ENCODE measurements at regions not wholly inside any gene's neighbourhood (a gene's known extent, or its start where the extent isn't known, plus 50 kb on each side); places are given as distances from the start of the nearest gene placed in this dataset.
A peak's percentile ranks its signal among the peaks of the same experiment; 100 is the strongest.

GRCh38 chr9:31608416-31608815 lies 776.0 kb upstream of the ACO1 start:
- ATAC-seq (replicated peaks) (no peak), DNase-seq (no peak)
- H3K27me3 Mint-ChIP-seq: no peaks in the 10 kb centered on the region
- H3K4me3 Mint-ChIP-seq: no peak overlapping the region
- H3K36me3 Mint-ChIP-seq: no peaks in the 10 kb centered on the region
- no peak overlapping the region for H3K27ac Mint-ChIP-seq
- no peaks in the 10 kb centered on the region for H3K4me1 Mint-ChIP-seq
- H3K9me3 Mint-ChIP-seq: no peaks in the 10 kb centered on the region

GRCh38 chr9:31608881-31609280 lies 775.6 kb upstream of the ACO1 start:
- H3K36me3 Mint-ChIP-seq: no peaks in the 10 kb centered on the region

GRCh38 chr9:31612336-31613030 lies 772.0 kb upstream of the ACO1 start:
- H3K4me3 Mint-ChIP-seq: no peak overlapping the region
- H3K4me1 Mint-ChIP-seq: no peaks in the 10 kb centered on the region
- no peak for DNase-seq
- no peaks in the 10 kb centered on the region for H3K36me3 Mint-ChIP-seq
- H3K9me3 Mint-ChIP-seq: no peaks in the 10 kb centered on the region
- no peak overlapping the region for H3K27ac Mint-ChIP-seq
- no peaks in the 10 kb centered on the region for H3K27me3 Mint-ChIP-seq
- ATAC-seq (replicated peaks): no peak

More at GRCh38 chr9:31608881-31609280, 775.6 kb upstream of the ACO1 start:
- ATAC-seq (replicated peaks) (no peak), DNase-seq (no peak)
- no peaks in the 10 kb centered on the region for H3K4me1 Mint-ChIP-seq
- no peak overlapping the region for H3K4me3 Mint-ChIP-seq
- H3K9me3 Mint-ChIP-seq: no peaks in the 10 kb centered on the region
- H3K27ac Mint-ChIP-seq: no peak overlapping the region
- H3K27me3 Mint-ChIP-seq: no peaks in the 10 kb centered on the region

GRCh38 chr9:31615966-31616365 lies 768.5 kb upstream of the ACO1 start:
- Mint-ChIP-seq H3K36me3 (no peaks in the 10 kb centered on the region), H3K4me3 (no peak overlapping the region), H3K27ac (no peak overlapping the region), H3K9me3 (no peaks in the 10 kb centered on the region), H3K27me3 (no peaks in the 10 kb centered on the region), H3K4me1 (no peaks in the 10 kb centered on the region)
- DNase-seq: no peak
- ATAC-seq (replicated peaks): no peak

- Mint-ChIP-seq H3K27ac (no peak overlapping the region), H3K9me3 (no peaks in the 10 kb centered on the region), H3K4me1 (no peaks in the 10 kb centered on the region), H3K27me3 (no peaks in the 10 kb centered on the region), H3K36me3 (no peaks in the 10 kb centered on the region), H3K4me3 (no peak overlapping the region)
- no peak for ATAC-seq (replicated peaks)
- DNase-seq: no peak
Observed at GRCh38 chr9:31623511-31623910, 760.9 kb upstream of the ACO1 start.

GRCh38 chr9:31629292-31629691 lies 755.2 kb upstream of the ACO1 start:
- H3K27me3 Mint-ChIP-seq: no peaks in the 10 kb centered on the region
- H3K9me3 Mint-ChIP-seq: no peaks in the 10 kb centered on the region
- no peak for DNase-seq
- no peak overlapping the region for H3K27ac Mint-ChIP-seq
- no peak for ATAC-seq (replicated peaks)
- no peak overlapping the region for H3K4me3 Mint-ChIP-seq
- H3K36me3 Mint-ChIP-seq: no peaks in the 10 kb centered on the region
- H3K4me1 Mint-ChIP-seq: no peaks in the 10 kb centered on the region

- no peaks in the 10 kb centered on the region for H3K4me1 Mint-ChIP-seq
Observed at GRCh38 chr9:31637265-31637664, 747.2 kb upstream of the ACO1 start.

GRCh38 chr9:31637861-31638260 lies 746.6 kb upstream of the ACO1 start:
- no peaks in the 10 kb centered on the region for H3K9me3 Mint-ChIP-seq
- no peaks in the 10 kb centered on the region for H3K4me1 Mint-ChIP-seq
- H3K27me3 Mint-ChIP-seq: no peaks in the 10 kb centered on the region
- H3K36me3 Mint-ChIP-seq: no peaks in the 10 kb centered on the region
- DNase-seq (no peak), ATAC-seq (replicated peaks) (no peak)
- H3K4me3 Mint-ChIP-seq: no peak overlapping the region
- H3K27ac Mint-ChIP-seq: no peak overlapping the region

More at GRCh38 chr9:31637265-31637664, 747.2 kb upstream of the ACO1 start:
- Mint-ChIP-seq H3K9me3 (no peaks in the 10 kb centered on the region), H3K36me3 (no peaks in the 10 kb centered on the region), H3K27me3 (no peaks in the 10 kb centered on the region), H3K4me3 (no peak overlapping the region), H3K27ac (no peak overlapping the region)
- ATAC-seq (replicated peaks) (no peak), DNase-seq (no peak)

GRCh38 chr9:31639451-31639850 lies 745.0 kb upstream of the ACO1 start:
- Mint-ChIP-seq H3K36me3 (no peaks in the 10 kb centered on the region), H3K9me3 (no peaks in the 10 kb centered on the region), H3K27ac (no peak overlapping the region), H3K4me1 (no peaks in the 10 kb centered on the region), H3K27me3 (no peaks in the 10 kb centered on the region), H3K4me3 (no peak overlapping the region)
- no peak for DNase-seq
- no peak for ATAC-seq (replicated peaks)

- ATAC-seq (replicated peaks) (no peak), DNase-seq (no peak)
- Mint-ChIP-seq H3K9me3 (no peaks in the 10 kb centered on the region), H3K27ac (no peak overlapping the region), H3K4me3 (no peak overlapping the region), H3K27me3 (no peaks in the 10 kb centered on the region), H3K36me3 (no peaks in the 10 kb centered on the region), H3K4me1 (no peaks in the 10 kb centered on the region)
Observed at GRCh38 chr9:31669311-31669710, 715.1 kb upstream of the ACO1 start.

- DNase-seq: no peak
- Mint-ChIP-seq H3K9me3 (no peaks in the 10 kb centered on the region), H3K27ac (peak overlapping the region; percentile 3), H3K4me1 (no peaks in the 10 kb centered on the region), H3K36me3 (no peaks in the 10 kb centered on the region), H3K4me3 (no peak overlapping the region), H3K27me3 (no peaks in the 10 kb centered on the region)
- peak in 1 of 2 donors; percentile 39 for ATAC-seq (replicated peaks)
Observed at GRCh38 chr9:31671011-31671410, 713.4 kb upstream of the ACO1 start.

- no peak for DNase-seq
- H3K27ac Mint-ChIP-seq: no peak overlapping the region
- H3K4me1 Mint-ChIP-seq: no peaks in the 10 kb centered on the region
- H3K9me3 Mint-ChIP-seq: no peaks in the 10 kb centered on the region
- ATAC-seq (replicated peaks): peak in 1 of 2 donors; percentile 65
- H3K27me3 Mint-ChIP-seq: no peaks in the 10 kb centered on the region
- no peak overlapping the region for H3K4me3 Mint-ChIP-seq
- no peaks in the 10 kb centered on the region for H3K36me3 Mint-ChIP-seq
Observed at GRCh38 chr9:31674264-31674663, 710.2 kb upstream of the ACO1 start.

- Mint-ChIP-seq H3K27me3 (no peaks in the 10 kb centered on the region), H3K4me3 (no peak overlapping the region), H3K4me1 (no peaks in the 10 kb centered on the region), H3K27ac (no peak overlapping the region), H3K36me3 (no peaks in the 10 kb centered on the region), H3K9me3 (peaks cover 0 to 1% of the 10 kb centered on the region in 2 donors)
- no peak for ATAC-seq (replicated peaks)
- no peak for DNase-seq
Observed at GRCh38 chr9:31677415-31677814, 707.0 kb upstream of the ACO1 start.

GRCh38 chr9:31677877-31678276 lies 706.6 kb upstream of the ACO1 start:
- H3K36me3 Mint-ChIP-seq: no peaks in the 10 kb centered on the region
- no peak for ATAC-seq (replicated peaks)
- no peak overlapping the region for H3K4me3 Mint-ChIP-seq
- no peaks in the 10 kb centered on the region for H3K27me3 Mint-ChIP-seq
- H3K9me3 Mint-ChIP-seq: peaks cover 0 to 1% of the 10 kb centered on the region in 2 donors
- H3K27ac Mint-ChIP-seq: no peak overlapping the region
- DNase-seq: no peak
- H3K4me1 Mint-ChIP-seq: no peaks in the 10 kb centered on the region

- Mint-ChIP-seq H3K27me3 (no peaks in the 10 kb centered on the region), H3K9me3 (peaks cover 0 to 3% of the 10 kb centered on the region in 2 donors), H3K4me3 (no peak overlapping the region), H3K36me3 (no peaks in the 10 kb centered on the region), H3K4me1 (no peaks in the 10 kb centered on the region), H3K27ac (no peak overlapping the region)
- DNase-seq: no peak
- ATAC-seq (replicated peaks): no peak
Observed at GRCh38 chr9:31683116-31683515, 701.3 kb upstream of the ACO1 start.

GRCh38 chr9:31697956-31698355 lies 686.5 kb upstream of the ACO1 start:
- H3K9me3 Mint-ChIP-seq: no peaks in the 10 kb centered on the region
- ATAC-seq (replicated peaks): no peak
- no peaks in the 10 kb centered on the region for H3K27me3 Mint-ChIP-seq
- H3K36me3 Mint-ChIP-seq: no peaks in the 10 kb centered on the region
- no peak overlapping the region for H3K27ac Mint-ChIP-seq
- no peak overlapping the region for H3K4me3 Mint-ChIP-seq
- no peak for DNase-seq
- no peaks in the 10 kb centered on the region for H3K4me1 Mint-ChIP-seq
